Mesothelial cell of epicardium (in vitro differentiated cells): ENCODE measurements at regions not wholly inside any gene's neighbourhood (a gene's known extent, or its start where the extent isn't known, plus 50 kb on each side); places are given as distances from the start of the nearest gene placed in this dataset.
A peak's percentile ranks its signal among the peaks of the same experiment; 100 is the strongest.

Source experiments
- DNase-seq, 2 experiments: peaks; one replicate each; pipeline ENCODE4 v3.0.0; 2021; ENCODE audit warnings: low spot score in 2 of 2; ENCODE audit not compliant: unreplicated experiment in 2 of 2
- H3K27ac Mint-ChIP-seq: 2 replicates; pipeline ENCODE4 v1.8.0; 2021; ENCODE audit warnings: mixed read lengths
- H3K27me3 Mint-ChIP-seq: 2 replicates; pipeline ENCODE4 v1.8.0; 2021; ENCODE audit warnings: low read depth, mixed read lengths
- H3K36me3 Mint-ChIP-seq: 2 replicates; pipeline ENCODE4 v1.8.0; 2021; ENCODE audit warnings: mixed read lengths
- H3K4me1 Mint-ChIP-seq: 2 replicates; pipeline ENCODE4 v1.8.0; 2021; ENCODE audit warnings: mixed read lengths
- H3K4me3 Mint-ChIP-seq: 2 replicates; pipeline ENCODE4 v1.8.0; 2021; ENCODE audit warnings: mild to moderate bottlenecking, moderate library complexity, mixed read lengths
- H3K9me3 Mint-ChIP-seq: 2 replicates; pipeline ENCODE4 v1.8.0; 2021; ENCODE audit warnings: mixed read lengths
- CTCF ChIP-seq: fragments of 200-600 bp; sonication (generic); IDR thresholded peaks from one replicate; pipeline ENCODE4 v1.5.0; 2021; ENCODE audit warnings: antibody characterized with exemption; ENCODE audit not compliant: unreplicated experiment

GRCh38 chr5:12707560-12707959 lies 803.3 kb upstream of the CTNND2 start:
- no peak for TF ChIP-seq CTCF
- no peaks in the 10 kb centered on the region for H3K9me3 Mint-ChIP-seq
- no peaks in the 10 kb centered on the region for H3K27me3 Mint-ChIP-seq
- no peak overlapping the region for H3K4me3 Mint-ChIP-seq
- no peak for DNase-seq
- H3K36me3 Mint-ChIP-seq, result no peaks in the 10 kb centered on the region
- H3K4me1 Mint-ChIP-seq, result no peaks in the 10 kb centered on the region
- H3K27ac Mint-ChIP-seq, result no peak overlapping the region

- Mint-ChIP-seq H3K27ac (no peak overlapping the region), H3K36me3 (no peaks in the 10 kb centered on the region), H3K4me1 (no peaks in the 10 kb centered on the region), H3K9me3 (no peaks in the 10 kb centered on the region), H3K27me3 (no peaks in the 10 kb centered on the region), H3K4me3 (no peak overlapping the region)
- no peak for DNase-seq
- no peak for TF ChIP-seq CTCF
Observed at GRCh38 chr5:12704955-12705354, 800.7 kb upstream of the CTNND2 start.

- no peak for DNase-seq
- no peak for TF ChIP-seq CTCF
- Mint-ChIP-seq H3K9me3 (no peaks in the 10 kb centered on the region), H3K4me1 (no peaks in the 10 kb centered on the region), H3K4me3 (no peak overlapping the region), H3K36me3 (no peaks in the 10 kb centered on the region), H3K27ac (no peak overlapping the region), H3K27me3 (no peaks in the 10 kb centered on the region)
Observed at GRCh38 chr5:12703254-12703653, 799.0 kb upstream of the CTNND2 start.

GRCh38 chr5:12695651-12696050 lies 791.4 kb upstream of the CTNND2 start:
- Mint-ChIP-seq H3K27ac (no peak overlapping the region), H3K4me1 (peaks cover 5% of the 10 kb centered on the region), H3K36me3 (no peaks in the 10 kb centered on the region), H3K4me3 (no peak overlapping the region), H3K9me3 (no peaks in the 10 kb centered on the region), H3K27me3 (no peaks in the 10 kb centered on the region)
- no peak for DNase-seq
- TF ChIP-seq CTCF, result no peak

GRCh38 chr5:12691330-12691729 lies 787.1 kb upstream of the CTNND2 start:
- no peak for TF ChIP-seq CTCF
- Mint-ChIP-seq H3K4me3 (no peak overlapping the region), H3K9me3 (peaks cover 5% of the 10 kb centered on the region), H3K27me3 (no peaks in the 10 kb centered on the region), H3K36me3 (no peaks in the 10 kb centered on the region), H3K27ac (peak overlapping the region; percentile 5), H3K4me1 (peaks cover 8% of the 10 kb centered on the region)
- no peak for DNase-seq

GRCh38 chr5:12690361-12690760 lies 786.1 kb upstream of the CTNND2 start:
- H3K4me1 Mint-ChIP-seq, result peaks cover 8% of the 10 kb centered on the region
- no peaks in the 10 kb centered on the region for H3K36me3 Mint-ChIP-seq
- no peak for DNase-seq
- no peak for TF ChIP-seq CTCF
- no peaks in the 10 kb centered on the region for H3K27me3 Mint-ChIP-seq
- no peak overlapping the region for H3K27ac Mint-ChIP-seq
- no peak overlapping the region for H3K4me3 Mint-ChIP-seq
- H3K9me3 Mint-ChIP-seq, result peaks cover 5% of the 10 kb centered on the region
